Effector memory CD4-positive, alpha-beta T cell (primary cell): ENCODE measurements at regions not wholly inside any gene's neighbourhood (a gene's known extent, or its start where the extent isn't known, plus 50 kb on each side); places are given as distances from the start of the nearest gene placed in this dataset.

Experiments
- DNase-seq, 3 donors: peaks; one replicate each; pipeline ENCODE4 v3.0.0-alpha.2; 2020
- H3K27ac ChIP-seq: 2 replicates; pipeline ENCODE4 v1.7.0; 2013; ENCODE audit warnings: mild to moderate bottlenecking, low read length, moderate library complexity; ENCODE audit not compliant: insufficient read depth, poor library complexity, severe bottlenecking
- H3K27me3 ChIP-seq: replicated peaks from 2 replicates; pipeline ENCODE4 v1.7.0; 2013; ENCODE audit warnings: mild to moderate bottlenecking, low read length; ENCODE audit not compliant: insufficient read depth, control insufficient read depth, poor library complexity, severe bottlenecking
- H3K36me3 ChIP-seq: 2 replicates; pipeline ENCODE4 v1.7.0; 2013; ENCODE audit warnings: mild to moderate bottlenecking, low read length, moderate library complexity; ENCODE audit not compliant: control insufficient read depth, insufficient read depth
- H3K4me1 ChIP-seq: 2 replicates; pipeline ENCODE4 v1.7.0; 2013; ENCODE audit warnings: low read length, mild to moderate bottlenecking; ENCODE audit not compliant: control insufficient read depth, insufficient read depth, poor library complexity, severe bottlenecking
- H3K4me3 ChIP-seq: 2 replicates; pipeline ENCODE4 v1.7.0; 2013; ENCODE audit warnings: low read length, low read depth, mild to moderate bottlenecking; ENCODE audit not compliant: insufficient read depth, poor library complexity, severe bottlenecking
- H3K9me3 ChIP-seq: 2 replicates; pipeline ENCODE4 v1.7.0; 2013; ENCODE audit warnings: mild to moderate bottlenecking, low read length, moderate library complexity; ENCODE audit not compliant: control insufficient read depth

GRCh38 chr13:99063178-99063577, 85.3 kb upstream of the DOCK9 start:
- H3K9me3 ChIP-seq: no peaks in the 10 kb centered on the region
- H3K27ac ChIP-seq: no peak overlapping the region
- no peaks in the 10 kb centered on the region for H3K27me3 ChIP-seq
- no peak for DNase-seq
- H3K4me3 ChIP-seq: no peak overlapping the region
- H3K36me3 ChIP-seq: no peaks in the 10 kb centered on the region
- peaks cover 19% of the 10 kb centered on the region for H3K4me1 ChIP-seq

- Histone ChIP-seq H3K27me3 (no peaks in the 10 kb centered on the region), H3K36me3 (no peaks in the 10 kb centered on the region), H3K9me3 (no peaks in the 10 kb centered on the region), H3K27ac (no peak overlapping the region), H3K4me1 (peaks cover 12% of the 10 kb centered on the region), H3K4me3 (no peak overlapping the region)
- DNase-seq: no peak
These were observed 86.1 kb upstream of the DOCK9 start for GRCh38 chr13:99063952-99064351.

GRCh38 chr13:99064624-99065234, 86.9 kb upstream of the DOCK9 start:
- no peak overlapping the region for H3K27ac ChIP-seq
- H3K36me3 ChIP-seq: no peaks in the 10 kb centered on the region
- DNase-seq: no peak
- no peaks in the 10 kb centered on the region for H3K9me3 ChIP-seq
- no peak overlapping the region for H3K4me3 ChIP-seq
- H3K27me3 ChIP-seq: no peaks in the 10 kb centered on the region
- peaks cover 12% of the 10 kb centered on the region for H3K4me1 ChIP-seq

- DNase-seq: no peak
- H3K4me1 ChIP-seq: peaks cover 12% of the 10 kb centered on the region
- no peaks in the 10 kb centered on the region for H3K36me3 ChIP-seq
- no peak overlapping the region for H3K4me3 ChIP-seq
- no peak overlapping the region for H3K27ac ChIP-seq
- H3K27me3 ChIP-seq: no peaks in the 10 kb centered on the region
- H3K9me3 ChIP-seq: no peaks in the 10 kb centered on the region
These were observed 87.6 kb upstream of the DOCK9 start for GRCh38 chr13:99065235-99066015.

- no peak for DNase-seq
- H3K27me3 ChIP-seq: no peaks in the 10 kb centered on the region
- H3K36me3 ChIP-seq: no peaks in the 10 kb centered on the region
- H3K27ac ChIP-seq: no peak overlapping the region
- H3K4me1 ChIP-seq: peaks cover 12% of the 10 kb centered on the region
- H3K4me3 ChIP-seq: no peak overlapping the region
- H3K9me3 ChIP-seq: no peaks in the 10 kb centered on the region
These were observed 88.4 kb upstream of the DOCK9 start for GRCh38 chr13:99066219-99066618.

- no peaks in the 10 kb centered on the region for H3K27me3 ChIP-seq
- no peaks in the 10 kb centered on the region for H3K36me3 ChIP-seq
- no peak for DNase-seq
- no peak overlapping the region for H3K4me3 ChIP-seq
- H3K4me1 ChIP-seq: peaks cover 12% of the 10 kb centered on the region
- H3K27ac ChIP-seq: no peak overlapping the region
- H3K9me3 ChIP-seq: no peaks in the 10 kb centered on the region
These were observed 89.5 kb upstream of the DOCK9 start for GRCh38 chr13:99067159-99067985.

GRCh38 chr13:99071211-99071610, 93.3 kb upstream of the DOCK9 start:
- H3K36me3 ChIP-seq: peaks cover 8% of the 10 kb centered on the region

GRCh38 chr13:99071666-99072065, 93.8 kb upstream of the DOCK9 start:
- Histone ChIP-seq H3K9me3 (no peaks in the 10 kb centered on the region), H3K4me3 (no peak overlapping the region), H3K27ac (no peak overlapping the region), H3K36me3 (peaks cover 8% of the 10 kb centered on the region), H3K4me1 (peaks cover 21% of the 10 kb centered on the region), H3K27me3 (no peaks in the 10 kb centered on the region)
- DNase-seq: no peak

More at GRCh38 chr13:99071211-99071610, 93.3 kb upstream of the DOCK9 start:
- Histone ChIP-seq H3K27me3 (no peaks in the 10 kb centered on the region), H3K4me1 (peaks cover 18% of the 10 kb centered on the region), H3K9me3 (no peaks in the 10 kb centered on the region), H3K27ac (no peak overlapping the region), H3K4me3 (no peak overlapping the region)
- no peak for DNase-seq

GRCh38 chr13:99072356-99072755, 94.5 kb upstream of the DOCK9 start:
- Histone ChIP-seq H3K36me3 (peaks cover 8% of the 10 kb centered on the region), H3K4me3 (no peak overlapping the region), H3K9me3 (no peaks in the 10 kb centered on the region), H3K27me3 (no peaks in the 10 kb centered on the region), H3K4me1 (peaks cover 18% of the 10 kb centered on the region), H3K27ac (no peak overlapping the region)
- DNase-seq: no peak

- no peaks in the 10 kb centered on the region for H3K27me3 ChIP-seq
- no peak for DNase-seq
- peaks cover 22% of the 10 kb centered on the region for H3K4me1 ChIP-seq
- H3K27ac ChIP-seq: no peak overlapping the region
- peaks cover 8% of the 10 kb centered on the region for H3K36me3 ChIP-seq
- no peak overlapping the region for H3K4me3 ChIP-seq
- H3K9me3 ChIP-seq: no peaks in the 10 kb centered on the region
These were observed 95.1 kb upstream of the DOCK9 start for GRCh38 chr13:99072941-99073340.
